ENCODE measurements at regions not wholly inside any gene's neighbourhood (a gene's known extent, or its start where the extent isn't known, plus 50 kb on each side); places are given as distances from the start of the nearest gene placed in this dataset.

- TF ChIP-seq, protein P1, sequence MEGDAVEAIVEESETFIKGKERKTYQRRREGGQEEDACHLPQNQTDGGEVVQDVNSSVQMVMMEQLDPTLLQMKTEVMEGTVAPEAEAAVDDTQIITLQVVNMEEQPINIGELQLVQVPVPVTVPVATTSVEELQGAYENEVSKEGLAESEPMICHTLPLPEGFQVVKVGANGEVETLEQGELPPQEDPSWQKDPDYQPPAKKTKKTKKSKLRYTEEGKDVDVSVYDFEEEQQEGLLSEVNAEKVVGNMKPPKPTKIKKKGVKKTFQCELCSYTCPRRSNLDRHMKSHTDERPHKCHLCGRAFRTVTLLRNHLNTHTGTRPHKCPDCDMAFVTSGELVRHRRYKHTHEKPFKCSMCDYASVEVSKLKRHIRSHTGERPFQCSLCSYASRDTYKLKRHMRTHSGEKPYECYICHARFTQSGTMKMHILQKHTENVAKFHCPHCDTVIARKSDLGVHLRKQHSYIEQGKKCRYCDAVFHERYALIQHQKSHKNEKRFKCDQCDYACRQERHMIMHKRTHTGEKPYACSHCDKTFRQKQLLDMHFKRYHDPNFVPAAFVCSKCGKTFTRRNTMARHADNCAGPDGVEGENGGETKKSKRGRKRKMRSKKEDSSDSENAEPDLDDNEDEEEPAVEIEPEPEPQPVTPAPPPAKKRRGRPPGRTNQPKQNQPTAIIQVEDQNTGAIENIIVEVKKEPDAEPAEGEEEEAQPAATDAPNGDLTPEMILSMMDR (IDR thresholded peaks at IDR 0.05; ENCODE audit: extremely low read depth, insufficient read depth, missing control alignments), result no peak
- no peak for DNase-seq (ENCODE audit: low spot score)
- in situ Hi-C loops (cut with MboI; ENCODE audit: low pct_unique_long_range_greater_than_20kb, low sequenced_read_pairs, unreplicated experiment), result no loop called here
Observed at GRCh38 chr1:218817691-218818465, 355.8 kb upstream of the LYPLAL1 start.

- in situ Hi-C loops (cut with MboI; ENCODE audit: low pct_unique_long_range_greater_than_20kb, low sequenced_read_pairs, unreplicated experiment), result no loop called here
- DNase-seq (ENCODE audit: low spot score), result no peak
Observed at GRCh38 chr1:218823291-218823900, 350.3 kb upstream of the LYPLAL1 start.

DNA sequence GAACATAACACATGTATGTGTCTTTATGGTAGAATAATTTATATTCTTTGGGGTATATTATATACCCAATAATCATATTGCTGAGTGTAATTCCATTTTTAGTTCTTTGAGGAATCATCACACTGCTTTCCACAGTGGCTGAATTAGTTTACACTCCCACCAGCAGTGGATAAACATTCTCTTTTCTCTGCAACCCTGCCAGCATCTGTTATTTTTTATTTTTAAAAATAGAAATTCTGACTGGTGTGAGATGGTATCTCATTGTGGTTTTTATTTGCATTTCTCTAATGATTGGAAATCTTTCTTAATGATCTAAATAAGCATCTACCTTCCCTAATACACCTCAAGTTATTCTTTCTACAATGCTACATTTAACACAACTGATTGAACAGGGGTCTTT, 346.2 kb upstream of the LYPLAL1 start:
- no peak for DNase-seq (ENCODE audit: low spot score)
- in situ Hi-C loops (cut with MboI; ENCODE audit: low pct_unique_long_range_greater_than_20kb, low sequenced_read_pairs, unreplicated experiment), result no loop called here
- TF ChIP-seq, protein P1 (IDR thresholded peaks at IDR 0.05; ENCODE audit: extremely low read depth, insufficient read depth, missing control alignments), result no peak

More at GRCh38 chr1:218823291-218823900, 350.3 kb upstream of the LYPLAL1 start:
- TF ChIP-seq, protein P1 (IDR thresholded peaks at IDR 0.05; ENCODE audit: extremely low read depth, insufficient read depth, missing control alignments), result no peak

DNA sequence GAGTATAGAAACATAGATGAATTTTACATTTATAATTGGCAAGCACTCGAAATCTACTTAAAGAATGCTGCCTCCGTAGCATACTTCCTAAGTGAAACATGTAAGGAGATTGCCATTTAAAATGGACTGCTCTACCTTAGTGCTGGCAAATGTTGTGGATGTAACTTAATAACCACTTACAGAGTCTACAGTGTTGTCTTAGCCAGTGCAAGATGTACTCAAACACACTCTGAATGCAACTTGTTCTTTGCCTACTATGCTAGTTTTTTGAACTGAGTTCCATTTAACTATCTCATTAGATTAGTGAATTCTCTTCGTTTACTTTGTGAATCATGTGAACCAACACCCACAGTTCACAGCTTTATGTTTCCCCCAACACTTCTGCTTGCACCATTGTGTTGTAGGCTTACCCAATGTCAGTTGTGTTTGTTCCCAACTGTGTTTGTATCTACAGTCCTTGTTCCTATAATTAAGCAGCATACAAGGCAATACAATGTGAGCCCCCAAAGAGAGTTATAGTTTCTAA, 345.5 kb upstream of the LYPLAL1 start:
- TF ChIP-seq, protein P1 (IDR thresholded peaks at IDR 0.05; ENCODE audit: extremely low read depth, insufficient read depth, missing control alignments), result no peak
- no peak for DNase-seq (ENCODE audit: low spot score)
- in situ Hi-C loops (cut with MboI; ENCODE audit: low pct_unique_long_range_greater_than_20kb, low sequenced_read_pairs, unreplicated experiment), result no loop called here

DNA sequence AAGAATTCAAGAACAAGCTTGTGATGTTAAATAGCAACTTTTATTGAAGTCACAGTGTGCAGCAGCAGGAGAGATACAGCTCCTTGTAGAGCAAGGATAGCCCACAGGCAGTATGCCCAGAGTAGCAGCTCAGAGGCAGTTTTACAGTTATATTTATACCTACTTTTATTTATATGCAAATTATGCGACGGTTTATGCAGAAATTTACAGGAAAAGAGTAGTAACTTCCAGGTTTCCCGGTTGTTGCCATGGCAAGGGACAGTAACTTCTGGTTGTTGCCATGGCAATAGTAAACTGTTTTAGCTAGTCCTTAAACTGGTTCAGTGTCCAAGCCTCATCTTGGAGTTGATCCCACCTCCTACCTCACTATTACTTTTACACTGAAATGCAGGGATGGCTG, 344.6 kb upstream of the LYPLAL1 start:
- DNase-seq (ENCODE audit: low spot score), result no peak
- TF ChIP-seq, protein P1 (IDR thresholded peaks at IDR 0.05; ENCODE audit: extremely low read depth, insufficient read depth, missing control alignments), result no peak
- in situ Hi-C loops (cut with MboI; ENCODE audit: low pct_unique_long_range_greater_than_20kb, low sequenced_read_pairs, unreplicated experiment), result no loop called here

DNA sequence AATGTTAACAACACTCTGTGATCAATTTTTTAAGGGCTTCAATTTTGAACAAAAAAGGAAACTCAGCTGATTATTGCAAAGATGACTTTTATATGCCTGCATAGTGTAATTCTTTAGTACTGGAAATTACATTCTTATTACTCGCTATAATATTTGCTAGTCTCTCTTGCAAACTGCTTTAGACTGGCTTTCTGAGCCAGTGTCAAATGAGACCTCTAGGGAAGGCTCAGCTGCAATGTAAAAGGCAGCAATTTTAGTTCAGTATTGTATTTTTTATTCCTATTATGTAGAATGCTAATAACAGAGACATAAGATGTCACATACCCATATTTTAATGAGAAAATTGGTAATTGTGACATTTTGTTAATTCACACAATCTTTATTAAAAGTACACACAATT, 338.1 kb upstream of the LYPLAL1 start:
- TF ChIP-seq, protein P1 (IDR thresholded peaks at IDR 0.05; ENCODE audit: extremely low read depth, insufficient read depth, missing control alignments), result no peak
- DNase-seq (ENCODE audit: low spot score), result no peak
- in situ Hi-C loops (cut with MboI; ENCODE audit: low pct_unique_long_range_greater_than_20kb, low sequenced_read_pairs, unreplicated experiment), result no loop called here
